Stimulated activated CD4-positive, alpha-beta T cell treated with anti-CD3 and anti-CD28 coated beads, Interleukin-15, amount 100 ng/mL, for 1 hour (primary cell): ENCODE measurements at regions not wholly inside any gene's neighbourhood (a gene's known extent, or its start where the extent isn't known, plus 50 kb on each side); places are given as distances from the start of the nearest gene placed in this dataset.
"Not testable (repeated sequence)": the region's sequence is repeated elsewhere in the genome, so short reads cannot be mapped to it uniquely, and the experiment has no call there.

Experiments used
- DNase-seq, 2 donors: peaks; one replicate each; pipeline ENCODE4 v3.0.0-alpha.2; 2020; ENCODE audit warnings: low read depth in 1 of 2, low spot score in 1 of 2

DNA sequence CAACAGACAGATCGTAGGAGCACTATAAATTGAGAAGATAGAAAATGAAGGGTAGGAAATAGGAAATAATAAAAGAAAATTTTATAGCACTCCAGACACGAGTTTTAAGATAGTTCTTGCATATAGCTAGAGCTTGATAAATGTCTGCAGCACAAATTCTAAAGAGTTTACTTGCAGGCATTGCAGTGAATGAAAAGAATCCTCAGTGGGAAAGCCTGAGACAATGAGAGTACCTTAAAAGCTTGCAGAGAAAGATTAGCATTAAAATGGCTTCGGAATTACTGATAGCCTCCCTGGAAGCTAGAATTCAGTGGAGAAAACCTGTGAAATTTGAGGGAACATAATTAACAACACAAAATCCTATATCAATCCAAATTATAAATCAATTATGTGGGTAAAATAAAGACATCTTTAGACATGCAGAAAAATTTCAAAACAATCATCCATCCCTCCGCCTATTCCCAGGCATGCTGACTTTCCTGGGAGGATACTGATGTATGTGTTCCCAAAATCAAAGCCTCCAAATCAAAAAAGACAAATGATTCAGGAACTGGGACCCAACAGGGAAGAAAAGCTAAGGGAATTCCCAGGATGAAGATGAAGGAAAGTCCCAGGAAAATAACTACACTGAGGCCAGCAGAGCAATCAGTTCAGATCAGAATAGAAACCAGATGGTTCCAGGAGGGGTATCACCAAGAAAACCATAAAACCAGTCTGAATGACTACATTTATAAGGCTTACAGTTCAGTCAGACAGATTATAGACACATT lies 305.9 kb upstream of the USP25 start:
- no peak for DNase-seq

DNA sequence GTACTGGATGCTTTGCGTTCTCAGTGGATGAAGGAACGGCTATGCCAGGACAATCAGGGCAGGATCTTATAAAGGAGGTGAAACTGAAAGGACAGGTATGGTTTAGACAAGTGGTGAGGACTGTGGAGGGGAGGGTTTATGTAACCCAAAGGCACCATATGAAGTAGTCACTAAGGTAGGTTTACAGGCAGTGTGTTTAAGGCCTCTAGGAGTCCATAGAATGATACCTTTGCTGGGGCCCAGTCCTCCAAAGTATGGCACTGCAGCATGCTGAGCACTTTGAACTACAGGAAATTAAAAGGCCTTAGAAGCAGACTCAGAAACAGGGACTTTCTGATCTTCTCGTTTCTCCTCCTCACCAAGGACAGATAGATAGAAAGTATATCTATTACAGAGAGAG lies 304.7 kb upstream of the USP25 start:
- no peak for DNase-seq

DNA sequence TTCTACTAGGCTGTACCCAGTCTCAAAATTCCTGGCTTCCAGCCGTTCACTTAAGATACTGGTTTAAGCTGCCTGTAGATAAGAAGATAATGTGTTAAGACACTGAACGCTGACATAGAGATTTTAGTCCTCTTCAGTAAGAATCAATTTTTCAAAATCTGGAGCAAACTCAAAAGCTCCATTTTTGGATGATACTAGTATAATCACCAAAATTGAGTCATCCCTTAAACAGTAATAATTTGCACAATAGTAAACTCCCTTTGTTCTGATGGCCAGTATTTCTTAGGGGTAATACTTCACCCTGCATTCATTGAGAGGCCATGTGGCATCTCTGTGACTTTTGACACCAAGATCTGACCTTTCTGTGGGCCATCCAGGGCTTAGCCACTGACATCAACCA lies 299.8 kb upstream of the USP25 start:
- DNase-seq = no peak

DNA sequence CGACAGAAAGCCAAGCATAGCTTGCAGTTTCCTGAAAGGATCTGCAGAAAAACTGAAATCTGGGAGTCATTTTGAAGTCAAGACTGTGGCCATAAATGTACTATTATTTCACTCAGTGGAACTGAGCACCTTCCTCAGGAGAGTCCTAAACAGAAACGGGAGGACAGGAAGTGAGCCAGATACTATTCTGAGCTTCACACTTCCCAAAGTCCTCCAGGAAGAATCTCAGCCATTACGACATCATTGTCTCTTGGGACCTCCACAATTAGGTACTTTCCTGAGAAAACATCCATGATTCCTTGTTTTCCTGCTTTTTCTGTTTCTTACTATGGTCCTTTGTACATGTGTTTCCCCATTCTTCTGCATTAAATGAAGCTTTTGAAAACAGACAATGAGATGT lies 299.2 kb upstream of the USP25 start:
- no peak for DNase-seq

DNA sequence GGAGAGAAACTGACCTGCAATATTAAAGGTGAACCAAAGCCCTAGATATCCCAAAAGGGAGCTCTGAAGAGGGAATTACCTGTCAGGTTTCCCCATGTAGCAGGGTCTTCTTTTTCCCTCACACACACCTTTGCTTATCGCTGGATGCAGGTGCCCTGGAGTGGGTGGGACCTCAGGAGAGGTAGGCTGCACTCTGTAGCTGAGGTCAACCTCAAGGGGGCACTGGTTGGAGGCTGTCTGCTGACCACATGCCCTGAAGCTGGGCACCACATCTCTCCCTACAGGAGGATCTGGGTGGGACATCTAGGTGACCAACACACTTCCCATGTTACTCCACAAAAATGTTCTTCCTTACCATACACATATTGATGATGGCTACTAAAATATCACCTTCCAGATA lies 298.7 kb upstream of the USP25 start:
- no peak for DNase-seq

DNA sequence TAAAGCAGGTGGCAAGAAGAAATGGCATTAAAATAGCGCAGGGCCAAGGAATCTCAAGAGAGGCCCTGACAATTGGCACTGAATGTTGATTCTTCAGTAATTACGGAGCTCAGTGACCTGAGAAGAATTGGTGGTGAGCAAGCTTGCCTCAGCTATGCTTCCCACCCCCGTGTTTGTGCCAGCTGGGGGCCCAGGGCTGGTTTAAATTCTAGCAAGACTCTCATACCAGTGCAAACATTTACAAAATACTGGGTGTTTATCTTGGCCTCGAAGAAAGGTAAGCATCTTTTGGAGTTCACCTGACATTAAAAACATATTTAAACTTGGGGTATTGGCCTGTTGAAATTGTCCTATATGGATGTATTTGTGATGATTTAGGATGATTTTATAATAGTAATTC lies 296.7 kb upstream of the USP25 start:
- no peak for DNase-seq

DNA sequence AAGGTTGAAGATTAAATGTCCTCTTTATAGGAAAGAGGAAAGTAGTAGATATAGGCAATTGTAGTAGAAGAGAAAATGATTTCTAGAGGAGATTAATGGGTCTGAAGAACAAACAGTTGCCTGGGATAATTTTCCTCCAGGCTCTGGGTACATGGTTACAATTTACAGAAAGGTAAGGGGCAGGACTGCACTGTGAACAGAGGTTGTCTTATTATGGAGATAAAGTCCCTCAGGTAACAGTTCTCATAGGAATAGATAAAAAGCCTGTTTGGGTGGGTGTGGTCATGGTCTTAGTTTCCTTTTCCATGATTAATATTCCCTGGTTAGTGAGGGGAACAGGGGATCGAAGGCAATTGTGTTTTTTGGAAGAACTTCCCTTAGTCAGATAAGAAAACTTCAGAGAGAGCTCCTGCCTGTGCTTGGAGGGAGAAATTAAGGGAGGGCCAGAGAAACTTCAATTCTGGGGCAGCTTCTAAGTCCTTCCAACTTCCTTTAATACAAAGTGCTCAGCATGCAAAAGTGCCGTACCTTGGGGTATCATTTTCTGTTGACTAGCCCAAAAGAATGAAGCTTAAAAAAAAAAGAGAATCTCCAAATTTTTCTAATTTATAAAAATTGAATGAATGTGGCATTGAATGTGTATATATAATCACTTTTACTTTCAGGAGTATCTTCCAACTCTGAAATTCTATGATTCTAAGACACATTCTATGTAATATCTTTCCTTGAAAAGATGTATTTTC lies 295.4 kb upstream of the USP25 start:
- DNase-seq = no peak

DNA sequence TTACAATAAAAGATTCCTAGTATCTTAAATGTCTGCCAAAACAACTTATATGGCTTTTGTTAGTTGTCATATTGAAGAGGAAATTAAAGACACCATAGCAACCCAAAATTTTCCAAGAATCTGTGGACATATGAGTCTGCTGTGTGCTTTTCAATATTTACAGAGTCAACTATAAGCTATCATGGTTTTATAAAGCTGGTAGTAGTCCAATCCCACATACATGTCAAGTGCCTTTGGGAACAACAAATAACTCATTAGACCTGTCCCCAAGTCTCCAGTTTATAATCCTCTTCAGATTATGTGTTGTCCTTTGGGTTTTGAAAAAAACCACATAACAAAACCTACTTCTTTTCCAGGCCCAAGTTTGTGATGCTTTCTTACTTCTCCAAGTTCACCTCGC lies 293.8 kb upstream of the USP25 start:
- no peak for DNase-seq

DNA sequence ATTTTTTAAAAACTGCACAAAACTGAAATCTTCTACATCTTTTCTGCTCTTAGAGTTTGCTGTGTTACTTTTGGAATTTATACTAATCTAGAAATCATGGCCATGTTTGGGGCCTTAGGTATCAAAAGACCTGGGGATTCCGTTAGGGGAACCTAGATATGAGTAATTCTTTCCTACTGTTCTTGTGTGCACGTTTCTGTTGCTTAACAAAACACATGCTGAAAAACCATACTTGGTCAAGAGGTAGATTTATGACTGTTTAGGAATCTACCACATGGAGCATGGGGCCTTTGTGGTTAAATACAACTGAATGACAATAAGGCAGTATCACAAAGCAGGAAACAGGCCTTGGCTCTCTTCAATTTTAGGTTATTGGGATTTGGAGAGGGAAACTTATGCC lies 291.9 kb upstream of the USP25 start:
- DNase-seq = no peak

DNA sequence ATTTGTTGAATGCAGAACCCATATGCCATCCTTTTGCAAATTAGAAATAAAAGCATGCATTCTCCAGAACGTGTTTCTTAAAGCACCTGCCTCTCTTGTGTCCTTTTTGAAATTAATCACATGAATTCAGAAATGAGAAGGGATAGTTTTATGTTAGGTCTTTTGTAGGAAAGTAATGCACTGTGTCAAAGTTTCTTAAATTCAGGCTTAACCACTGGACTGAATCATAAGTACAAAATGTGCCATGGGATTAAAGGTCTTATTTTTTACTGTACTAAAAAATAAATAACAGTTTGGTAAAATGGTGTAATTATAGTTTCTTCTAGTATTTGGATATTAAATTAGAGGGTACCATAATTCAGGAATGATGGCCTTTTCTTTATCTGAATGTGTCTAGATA lies 290.1 kb upstream of the USP25 start:
- no peak for DNase-seq

DNA sequence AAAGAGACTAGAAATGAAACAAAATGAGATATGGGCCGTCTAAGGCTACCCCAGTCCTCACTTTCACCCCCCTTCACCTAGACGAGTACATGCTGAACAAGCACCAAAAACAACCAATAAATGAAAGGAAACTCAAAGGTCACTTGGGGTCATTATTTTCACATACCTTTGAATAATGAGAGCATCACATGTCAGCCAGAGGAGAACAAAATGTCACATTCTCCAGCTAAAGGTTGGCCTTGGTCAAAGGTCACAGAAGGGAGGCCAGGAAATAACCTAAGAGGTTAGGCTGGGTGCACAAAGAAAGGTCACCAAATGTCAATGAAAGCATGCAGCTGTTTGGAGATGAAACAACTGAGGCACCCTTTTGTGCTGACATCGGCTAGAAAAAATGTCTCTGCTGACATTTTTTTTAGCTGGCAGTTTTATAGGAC lies 288.7 kb upstream of the USP25 start:
- no peak for DNase-seq

DNA sequence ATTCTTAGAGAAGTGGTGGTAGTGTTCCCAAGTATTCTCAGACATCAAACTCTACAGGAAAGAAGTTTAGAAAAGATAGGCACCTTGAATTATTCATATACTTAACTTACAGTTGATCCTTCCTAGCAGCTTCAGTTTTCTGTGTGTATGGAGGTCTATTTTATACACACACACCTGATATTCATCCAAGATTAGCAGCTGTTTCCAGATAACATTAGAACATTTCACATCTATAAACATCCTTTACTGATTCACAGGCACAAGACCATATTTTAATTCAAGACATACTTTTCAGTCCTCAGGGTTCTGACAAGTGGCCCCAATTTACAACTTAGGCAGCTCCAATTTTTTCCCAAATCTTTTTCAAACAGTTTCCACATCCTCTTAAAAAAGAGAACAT lies 287.8 kb upstream of the USP25 start:
- no peak for DNase-seq

DNA sequence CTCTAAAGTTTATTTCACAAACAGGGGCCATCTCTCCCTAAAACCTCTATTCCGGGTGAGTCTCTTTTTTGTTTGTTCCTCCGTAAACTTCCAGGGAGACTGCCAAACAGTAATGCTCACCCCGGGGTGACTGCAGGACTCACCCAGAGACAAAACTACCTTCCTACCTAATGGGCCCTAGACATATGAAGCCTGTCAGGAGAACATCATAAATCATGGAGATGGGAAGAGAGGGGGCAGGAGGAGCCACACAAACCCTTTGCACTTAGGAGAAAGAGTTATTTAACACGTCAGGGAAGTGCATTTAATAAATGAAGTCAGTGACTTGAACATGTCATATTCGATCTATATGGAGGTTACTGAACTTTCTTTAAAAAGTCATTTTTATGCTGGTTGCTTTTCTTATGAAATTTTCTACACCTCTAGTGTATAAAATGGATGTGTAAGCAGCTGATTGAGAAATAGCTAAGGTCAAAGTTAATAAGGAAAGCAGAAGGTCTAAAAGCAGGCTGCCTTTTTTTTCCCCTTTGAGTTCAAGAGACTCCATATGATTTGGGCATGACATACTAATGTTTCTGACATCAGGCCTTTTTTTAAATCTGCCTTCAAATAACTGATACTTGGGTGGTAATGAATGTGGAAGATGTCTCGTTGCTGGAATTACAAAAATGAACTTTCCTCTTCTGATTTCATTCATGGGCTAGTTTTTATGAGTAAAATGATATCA lies 286.9 kb upstream of the USP25 start:
- no peak for DNase-seq

DNA sequence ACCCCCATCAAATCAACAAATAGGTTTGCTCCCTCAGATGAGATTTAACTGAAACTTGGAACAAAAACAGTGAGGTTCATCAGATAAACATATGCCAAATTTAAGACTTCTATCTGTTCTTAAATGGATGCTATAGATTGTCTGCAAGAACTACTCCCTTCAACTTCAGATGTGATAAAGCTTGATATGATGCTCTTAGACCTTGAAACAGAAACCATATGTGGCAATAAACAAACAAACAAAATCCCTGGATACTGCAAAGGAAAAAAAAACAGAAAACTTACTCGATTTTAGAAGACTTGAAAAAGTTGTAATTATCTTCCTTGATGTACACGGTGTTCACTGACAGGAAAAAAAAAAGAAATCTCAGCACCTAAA lies 286.1 kb upstream of the USP25 start:
- DNase-seq = no peak

DNA sequence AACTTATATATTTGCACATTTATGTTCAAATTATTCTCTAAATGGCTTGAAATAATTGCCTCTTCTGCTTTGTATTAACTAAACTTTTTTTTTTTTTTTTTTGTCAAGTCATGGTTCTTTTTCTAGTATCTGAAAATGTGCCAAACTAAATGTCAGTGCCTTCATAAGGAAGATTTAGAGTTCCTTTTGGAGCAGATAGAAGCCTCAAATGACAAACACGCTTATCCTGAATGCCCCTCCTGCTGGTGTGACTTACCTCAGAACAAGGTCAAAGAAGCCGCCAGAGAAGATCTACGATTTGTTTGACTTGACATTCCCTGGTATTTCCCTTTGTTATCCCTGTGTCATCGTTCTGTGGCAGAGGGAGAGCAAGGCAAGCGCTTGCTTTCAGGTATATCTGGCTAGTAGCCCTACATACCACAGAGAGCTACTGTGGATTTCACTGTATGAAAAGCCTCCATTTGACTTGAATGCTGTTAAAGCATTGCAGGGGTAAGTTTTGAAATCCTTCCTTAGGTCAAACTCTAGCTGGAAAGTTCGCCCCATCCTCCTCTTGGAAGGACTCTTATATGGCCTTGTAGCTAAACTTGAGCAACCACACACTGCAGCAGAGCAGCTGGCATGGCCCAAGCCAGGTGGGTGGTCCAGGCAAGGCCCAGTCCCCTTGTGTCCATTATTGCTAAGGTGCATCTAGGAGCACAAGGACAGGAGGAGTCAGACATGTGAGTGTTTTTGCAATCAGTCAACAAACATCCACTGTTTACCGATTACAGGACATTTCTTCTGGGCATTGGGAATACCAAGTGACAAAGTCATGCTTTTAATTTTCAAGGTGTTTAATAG lies 285.4 kb upstream of the USP25 start:
- no peak for DNase-seq

DNA sequence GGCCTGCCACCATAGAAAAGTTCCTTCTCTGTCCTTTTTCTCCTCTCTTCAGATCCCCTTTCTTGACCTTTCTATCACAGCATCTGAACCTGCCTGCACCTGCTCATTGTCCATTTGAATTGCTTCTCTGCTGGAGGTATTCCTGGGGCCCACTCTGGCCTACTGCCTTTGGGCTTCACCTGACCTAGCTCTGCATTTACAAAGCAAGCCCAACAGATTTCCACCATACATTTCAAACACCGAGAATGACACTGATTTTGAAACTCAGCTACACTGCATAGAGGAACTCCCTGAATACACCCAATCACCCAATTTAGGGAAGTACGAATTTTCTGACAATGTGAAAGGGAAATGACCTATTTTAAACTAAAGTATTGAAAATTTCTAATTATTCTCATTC lies 284.5 kb upstream of the USP25 start:
- no peak for DNase-seq

DNA sequence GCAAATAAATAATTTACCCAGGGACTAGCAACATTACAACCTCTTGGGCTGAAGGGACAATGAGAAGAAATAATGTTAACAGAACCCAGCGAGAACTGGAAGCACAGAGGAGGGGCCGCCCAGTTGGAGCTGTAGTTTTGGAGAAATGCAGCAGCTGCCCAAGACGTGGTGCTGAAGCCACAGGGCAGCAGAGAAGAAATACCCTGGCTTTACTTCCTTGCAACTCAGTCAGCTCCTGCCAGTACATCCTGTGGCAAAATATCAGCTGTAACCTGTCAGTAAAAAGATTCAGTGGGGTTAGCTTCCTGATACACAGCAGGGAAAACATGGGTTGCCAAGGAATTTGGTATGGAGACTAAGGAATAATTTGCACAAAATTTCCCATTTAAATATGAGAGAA lies 283.6 kb upstream of the USP25 start:
- no peak for DNase-seq

DNA sequence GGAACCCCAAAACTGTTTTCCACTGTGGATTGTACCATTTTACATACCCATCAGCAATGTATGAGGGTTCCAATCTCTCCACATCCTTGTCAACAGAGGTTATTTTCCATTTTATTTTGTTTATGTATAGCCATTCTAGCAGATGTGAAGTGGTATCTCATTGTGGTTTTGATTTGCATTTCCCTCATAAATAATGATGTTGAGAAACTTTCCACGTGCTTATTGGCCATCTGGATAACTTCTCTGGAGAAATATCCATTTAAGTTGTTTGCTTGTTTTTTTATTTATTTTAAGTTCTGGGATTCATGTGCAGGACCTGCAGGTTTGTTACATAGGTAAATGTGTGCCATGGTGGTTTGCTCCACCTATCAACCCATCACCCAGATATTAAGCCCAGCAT lies 280.2 kb upstream of the USP25 start:
- no peak for DNase-seq

DNA sequence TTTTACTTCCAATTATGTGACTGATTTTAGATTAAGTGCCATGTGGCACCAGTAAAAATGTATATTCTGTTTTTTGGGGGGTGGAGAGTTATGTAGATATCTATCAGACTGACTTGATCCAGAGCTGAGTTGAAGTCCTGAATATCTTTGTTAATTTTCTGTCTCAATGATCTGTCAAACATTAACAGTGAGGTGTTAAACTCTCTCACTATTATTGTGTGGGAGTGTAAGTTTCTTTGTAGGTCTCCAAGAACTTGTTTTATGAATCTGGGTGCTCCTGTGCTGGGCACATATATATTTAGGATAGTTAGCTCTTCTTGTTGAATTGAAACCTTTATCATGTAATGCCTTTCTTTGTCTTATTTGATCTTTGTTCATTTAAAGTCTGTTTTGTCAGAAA lies 276.5 kb upstream of the USP25 start:
- DNase-seq = no peak

DNA sequence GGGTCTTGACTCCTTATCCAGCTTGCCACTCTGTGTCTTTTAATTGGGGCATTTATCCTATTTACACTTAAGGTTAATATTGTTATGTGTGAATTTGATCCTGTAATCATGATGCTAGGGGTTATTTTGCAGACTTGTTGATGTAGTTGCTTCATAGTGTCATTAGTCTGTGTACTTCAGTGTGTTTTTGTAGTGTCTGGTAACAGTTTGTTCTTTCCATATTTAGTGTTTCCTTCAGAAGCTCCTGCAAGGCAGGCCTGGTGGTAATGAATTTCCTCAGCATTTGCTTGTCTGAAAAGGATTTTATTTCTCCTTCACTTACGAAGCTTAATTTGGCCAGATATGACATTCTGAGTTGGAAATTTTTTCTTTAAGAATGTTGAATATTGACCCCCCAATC lies 276.0 kb upstream of the USP25 start:
- DNase-seq = not testable (repeated sequence)

DNA sequence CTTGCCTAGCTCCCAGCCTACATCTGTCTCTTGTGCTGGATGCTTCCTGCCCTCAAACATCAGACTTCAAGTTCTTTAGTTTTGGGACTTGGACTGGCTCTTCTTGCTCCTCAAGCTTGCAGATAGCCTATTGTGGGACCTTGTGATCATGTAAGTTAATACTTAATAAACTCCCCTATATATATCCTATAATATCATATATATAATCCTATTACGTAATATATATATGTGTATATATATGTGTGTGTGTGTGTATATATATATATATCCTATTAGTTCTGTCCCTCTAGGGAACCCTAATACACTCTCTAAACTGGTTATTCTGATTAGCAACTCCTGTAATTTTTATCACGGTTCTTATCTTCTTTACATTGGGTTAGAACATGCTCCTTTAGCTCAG lies 274.9 kb upstream of the USP25 start:
- DNase-seq = not testable (repeated sequence)
